H1 (cell line): ENCODE measurements at regions not wholly inside any gene's neighbourhood (a gene's known extent, or its start where the extent isn't known, plus 50 kb on each side); places are given as distances from the start of the nearest gene placed in this dataset.

Source experiments
- CTCF ChIA-PET: fragments of 300-600 bp; sonication (Branson Sonifier 250); formaldehyde crosslinking; loops from one replicate; lab custom pipeline; 2021; ENCODE audit not compliant: partially characterized antibody; lab: Charles Lee
- POLR2A ChIA-PET: fragments of 300-600 bp; sonication (Branson Sonifier 250); formaldehyde crosslinking; loops from one replicate; lab custom pipeline; 2021; ENCODE audit warnings: inconsistent platforms; ENCODE audit not compliant: partially characterized antibody; lab: Charles Lee
- DNase-seq, 2 experiments: peaks; one replicate each; pipeline versions ENCODE4 v3.0.0 to v3.0.0-alpha.2; 2010 to 2022; ENCODE audit warnings: low spot score in 2 of 2, low read depth in 1 of 2, mixed read lengths in 1 of 2
- FAIRE-seq: peaks from 2 replicates; lab custom pipeline; 2011; peaks lifted over from hg19 to GRCh38; lab: Jason Lieb, UNC
- H2AFZ ChIP-seq: 2 replicates; pipeline ENCODE4 v1.8.1; 2012; ENCODE audit warnings: low read length, inconsistent platforms
- H2AK5ac ChIP-seq: 2 replicates; pipeline ENCODE4 v1.6.1; 2013; ENCODE audit warnings: low read depth, low read length
- H2BK120ac ChIP-seq: replicated peaks from 2 replicates; pipeline ENCODE3; 2013; ENCODE audit warnings: low read depth, low read length, inconsistent platforms
- H2BK12ac ChIP-seq: 2 replicates; pipeline ENCODE4 v1.6.1; 2013; ENCODE audit warnings: low read depth, low read length
- H2BK15ac ChIP-seq: 2 replicates; pipeline ENCODE4 v1.6.1; 2013; ENCODE audit warnings: low read length
- H2BK20ac ChIP-seq: 2 replicates; pipeline ENCODE4 v1.6.1; 2013; ENCODE audit warnings: low read length
- H2BK5ac ChIP-seq: 2 replicates; pipeline ENCODE4 v1.6.1; 2013; ENCODE audit warnings: low read depth, low read length
- H3K14ac ChIP-seq: 2 replicates; pipeline ENCODE4 v1.6.1; 2013; ENCODE audit warnings: inconsistent platforms; ENCODE audit not compliant: insufficient read length
- H3K18ac ChIP-seq: 2 replicates; pipeline ENCODE4 v1.6.1; 2013; ENCODE audit warnings: low read length; ENCODE audit errors: extremely low read depth
- H3K23ac ChIP-seq: 2 replicates; pipeline ENCODE4 v1.6.1; 2013; ENCODE audit warnings: inconsistent platforms; ENCODE audit not compliant: insufficient read length
- H3K23me2 ChIP-seq: 2 replicates; pipeline ENCODE4 v1.6.1; 2013; ENCODE audit warnings: low read depth, low read length
- H3K27ac ChIP-seq: 2 replicates; pipeline ENCODE4 v1.6.1; 2011; ENCODE audit warnings: low read depth, low read length, inconsistent platforms
- H3K27me3 ChIP-seq, 4 experiments: replicated peaks in 1 of 4; 1 replicate in 1 of 4; 2 replicates in 3 of 4; pipeline versions ENCODE4 v1.6.1 to v1.8.1; 2011 to 2013; ENCODE audit warnings: low read length in 3 of 4, mild to moderate bottlenecking in 3 of 4, inconsistent platforms in 2 of 4, mixed read lengths in 2 of 4, moderate library complexity in 1 of 4; ENCODE audit not compliant: control insufficient read depth in 3 of 4, insufficient read depth in 3 of 4; ENCODE audit errors: extremely low read depth in 1 of 4
- H3K36me3 ChIP-seq, 4 experiments: 2 replicates each; pipeline versions ENCODE4 v1.6.1 to v1.8.1; 2011 to 2013; ENCODE audit warnings: mild to moderate bottlenecking in 4 of 4, low read length in 3 of 4, moderate library complexity in 2 of 4, control low read depth in 1 of 4, inconsistent platforms in 1 of 4; ENCODE audit not compliant: insufficient read depth in 4 of 4, control insufficient read depth in 2 of 4
- H3K4ac ChIP-seq: replicated peaks from 2 replicates; pipeline ENCODE3; 2013; ENCODE audit warnings: low read length, low read depth, mixed read lengths, inconsistent platforms; ENCODE audit not compliant: insufficient read length
- H3K4me1 ChIP-seq, 4 experiments: replicated peaks in 1 of 4; 1 replicate in 1 of 4; 2 replicates in 3 of 4; pipeline versions ENCODE4 v1.6.1 to v1.8.1; 2011 to 2013; ENCODE audit warnings: low read length in 3 of 4, inconsistent platforms in 2 of 4, mixed read lengths in 1 of 4; ENCODE audit not compliant: insufficient read depth in 4 of 4, control insufficient read depth in 3 of 4
- H3K4me2 ChIP-seq, 2 experiments: 2 replicates each; pipeline versions ENCODE4 v1.6.1 to v1.8.1; 2011 to 2013; ENCODE audit warnings: low read depth in 2 of 2, low read length in 2 of 2, control low read depth in 1 of 2, inconsistent platforms in 1 of 2, mild to moderate bottlenecking in 1 of 2; ENCODE audit not compliant: insufficient read depth in 1 of 2
- H3K4me3 ChIP-seq, 4 experiments: fragments of 200-600, 300-600 bp in 1 of 4; sonication (generic), shearing (Covaris generic), sonication (Bioruptor Twin) in 1 of 4; 2 replicates each; pipeline versions ENCODE4 v1.5.1 to v1.8.1; 2011 to 2016; ENCODE audit warnings: low read length in 4 of 4, low read depth in 3 of 4, control low read depth in 2 of 4, inconsistent platforms in 2 of 4, mild to moderate bottlenecking in 2 of 4, mixed read lengths in 1 of 4, moderate library complexity in 1 of 4; ENCODE audit not compliant: insufficient read depth in 2 of 4; ENCODE audit errors: extremely low read depth in 1 of 4
- H3K56ac ChIP-seq: replicated peaks from 2 replicates; pipeline ENCODE3; 2013; ENCODE audit warnings: low read depth, mild to moderate bottlenecking, mixed read lengths, low read length, inconsistent platforms; ENCODE audit not compliant: insufficient read length
- H3K79me1 ChIP-seq: 2 replicates; pipeline ENCODE4 v1.6.1; 2013; ENCODE audit warnings: low read depth, low read length, control low read depth
- H3K79me2 ChIP-seq, 2 experiments: 2 replicates each; pipeline versions ENCODE4 v1.6.1 to v1.8.1; 2012 to 2013; ENCODE audit warnings: low read length in 2 of 2, mild to moderate bottlenecking in 2 of 2, inconsistent platforms in 1 of 2; ENCODE audit not compliant: insufficient read depth in 2 of 2, control insufficient read depth in 1 of 2
- H3K9ac ChIP-seq, 4 experiments: replicated peaks in 1 of 4; 1 replicate in 1 of 4; 2 replicates in 3 of 4; pipeline versions ENCODE4 v1.6.1 to v1.8.1; 2011 to 2013; ENCODE audit warnings: low read depth in 3 of 4, low read length in 3 of 4, control low read depth in 2 of 4, mild to moderate bottlenecking in 2 of 4, moderate library complexity in 2 of 4, inconsistent platforms in 1 of 4; ENCODE audit errors: extremely low read depth in 1 of 4
- H3K9me3 ChIP-seq, 2 experiments: 2 replicates each; pipeline versions ENCODE4 v1.6.1 to v1.8.1; 2012 to 2013; ENCODE audit warnings: mild to moderate bottlenecking in 2 of 2, moderate library complexity in 2 of 2, control low read depth in 1 of 2, inconsistent platforms in 1 of 2, low read depth in 1 of 2, low read length in 1 of 2, mixed read lengths in 1 of 2; ENCODE audit not compliant: insufficient read depth in 2 of 2
- H4K20me1 ChIP-seq, 2 experiments: replicated peaks in 1 of 2; 2 replicates each; pipeline versions ENCODE3 to v1.8.1; 2011 to 2013; ENCODE audit warnings: inconsistent platforms in 2 of 2, low read length in 2 of 2, mild to moderate bottlenecking in 1 of 2; ENCODE audit not compliant: insufficient read depth in 2 of 2, control insufficient read depth in 1 of 2
- H4K5ac ChIP-seq: 2 replicates; pipeline ENCODE4 v1.6.1; 2013; ENCODE audit warnings: low read length, low read depth, mixed read lengths, inconsistent platforms; ENCODE audit not compliant: insufficient read length
- H4K8ac ChIP-seq: 2 replicates; pipeline ENCODE4 v1.8.0; 2013; ENCODE audit warnings: mild to moderate bottlenecking, moderate library complexity, low read length, inconsistent platforms; ENCODE audit not compliant: insufficient read depth; ENCODE audit errors: extremely low read depth
- H4K91ac ChIP-seq: replicated peaks from 2 replicates; pipeline ENCODE3; 2013; ENCODE audit warnings: low read length, mixed read lengths, inconsistent platforms; ENCODE audit not compliant: insufficient read length
- BCL11A ChIP-seq, 2 experiments: IDR thresholded peaks; one replicate each; pipeline ENCODE4 v1.6.1; 2011; ENCODE audit warnings: low read depth in 2 of 2, low read length in 2 of 2, mild to moderate bottlenecking in 2 of 2
- CBX8 ChIP-seq: fragments of 300-800, 300-1000 bp; sonication (generic); IDR thresholded peaks from 2 replicates; pipeline ENCODE4 v1.7.1; 2016; ENCODE audit warnings: low read depth, low read length, borderline replicate concordance
- CHD2 ChIP-seq: IDR thresholded peaks from 2 replicates; pipeline ENCODE4 v1.6.1; 2012; ENCODE audit warnings: low read length, improper control_type of control experiment
- EGR1 ChIP-seq: IDR thresholded peaks from 2 replicates; pipeline ENCODE4 v1.6.1; 2011; ENCODE audit warnings: low read depth, low read length, borderline replicate concordance
- FOSL1 ChIP-seq: IDR thresholded peaks from 2 replicates; pipeline ENCODE4 v1.6.1; 2011; ENCODE audit warnings: mild to moderate bottlenecking, low read depth, low read length, moderate library complexity; ENCODE audit not compliant: insufficient read depth
- GABPA ChIP-seq: IDR thresholded peaks from 2 replicates; pipeline ENCODE4 v1.6.1; 2011; ENCODE audit warnings: mild to moderate bottlenecking, low read length, moderate library complexity, borderline replicate concordance; ENCODE audit not compliant: insufficient read depth
- JUN ChIP-seq: IDR thresholded peaks from 2 replicates; pipeline ENCODE4 v1.6.1; 2011; ENCODE audit warnings: low read depth, mild to moderate bottlenecking, improper control_type of control experiment, low read length
- JUND ChIP-seq: IDR thresholded peaks from 2 replicates; pipeline ENCODE4 v1.6.1; 2011; ENCODE audit warnings: mild to moderate bottlenecking, improper control_type of control experiment, low read length
- MAFK ChIP-seq: IDR thresholded peaks from 2 replicates; pipeline ENCODE4 v1.6.1; 2012; ENCODE audit warnings: low read depth, mild to moderate bottlenecking, improper control_type of control experiment, low read length
- NRF1 ChIP-seq: IDR thresholded peaks from 2 replicates; pipeline ENCODE4 v1.6.1; 2011; ENCODE audit warnings: mild to moderate bottlenecking, low read depth, low read length, improper control_type of control experiment
- PHF8 ChIP-seq: fragments of 200-600 bp; sonication (generic); conservative IDR thresholded peaks from 2 replicates; pipeline ENCODE4 v1.7.1; 2012; ENCODE audit warnings: low read depth, mild to moderate bottlenecking, inconsistent platforms, low read length, moderate library complexity
- POLR2A ChIP-seq, 2 experiments: IDR thresholded peaks; 1 replicate in 1 of 2; 2 replicates in 1 of 2; pipeline ENCODE4 v1.6.1; 2011; ENCODE audit warnings: low read depth in 2 of 2, low read length in 2 of 2, mild to moderate bottlenecking in 2 of 2; ENCODE audit errors: control extremely low read depth in 1 of 2
- SP2 ChIP-seq: IDR thresholded peaks from 2 replicates; pipeline ENCODE4 v1.6.1; 2012; ENCODE audit warnings: mild to moderate bottlenecking, low read length, inconsistent platforms
- TAF1 ChIP-seq: IDR thresholded peaks from 2 replicates; pipeline ENCODE4 v1.6.1; 2011; ENCODE audit warnings: mild to moderate bottlenecking, low read depth, low read length
- TAF7 ChIP-seq: optimal IDR thresholded peaks from 2 replicates; pipeline ENCODE3; 2011; ENCODE audit warnings: low read depth, mild to moderate bottlenecking, inconsistent platforms, low read length, moderate library complexity, borderline replicate concordance
- YY1 ChIP-seq: IDR thresholded peaks from 2 replicates; pipeline ENCODE4 v1.6.1; 2011; ENCODE audit warnings: low read depth, mild to moderate bottlenecking, low read length
- WGBS, 2 experiments: shearing (Covaris generic) in 1 of 2; methylation state at CpG; one replicate each; pipeline versions ENCODE4 v1.1.6 to v1.1.7; 2013 to 2015; ENCODE audit warnings: low lambda C conversion rate in 2 of 2, mixed read lengths in 2 of 2, inconsistent platforms in 1 of 2, low coverage in 1 of 2, missing lambda C conversion rate in 1 of 2; ENCODE audit not compliant: insufficient replicate concordance in 2 of 2, insufficient coverage in 1 of 2, insufficient read length in 1 of 2; ENCODE audit errors: extremely low coverage in 1 of 2, missing lambda C conversion rate in 1 of 2; 5-methylcytosine and 5-hydroxymethylcytosine counted together

- ChIA-PET CTCF (interaction anchor here (1.4 to 3.0 kb wide), 2 partner anchors 82 to 268 kb away, joined by 4 to 10 read pairs; no protein-coding TSS in a partner anchor), POLR2A (interaction anchor here (1.0 kb wide), 1 partner anchor 258 kb away, joined by 3 read pairs; no protein-coding TSS in a partner anchor)
- Histone ChIP-seq H3K27me3 (no peaks in the 10 kb centered on the region), H3K23me2 (no peaks in the 10 kb centered on the region), H2BK15ac (no peak overlapping the region), H2AFZ (no peak overlapping the region), H3K9ac (no peak overlapping the region; a peak in 1 of 7 replicates), H4K91ac (peak overlapping the region; percentile 81), H2BK20ac (peak overlapping the region; percentile 98), H3K9me3 (peaks cover 16% of the 10 kb centered on the region in 2 experiments), H3K27ac (no peak overlapping the region), H3K56ac (no peak overlapping the region), H2BK5ac (peak overlapping the region; percentile 89; the same call in 1 of the 2 replicates), H3K14ac (no peak overlapping the region), H3K79me1 (no peaks in the 10 kb centered on the region), H3K23ac (no peak overlapping the region), H2BK120ac (peak overlapping the region; percentile 99), H4K20me1 (no peaks in the 10 kb centered on the region), H3K18ac (peak overlapping the region; percentile 65), H3K36me3 (peaks cover 0 to 9% (median 2%) of the 10 kb centered on the region in 4 experiments; a peak in 3 of 8 replicates), H3K79me2 (no peaks in the 10 kb centered on the region), H2AK5ac (peak overlapping the region; percentile 66; the same call in 1 of the 2 replicates), H3K4me2 (no peak overlapping the region), H2BK12ac (peak overlapping the region; percentile 99), H3K4me3 (no peak overlapping the region), H3K4me1 (peaks cover 0 to 7% (median 4%) of the 10 kb centered on the region in 4 experiments; a peak in 4 of 7 replicates), H4K8ac (no peak overlapping the region), H4K5ac (no peak overlapping the region), H3K4ac (peak overlapping the region; percentile 12)
- WGBS, 2 experiments, result 85% methylated on average over 2 of the region's 2 CpGs; no CpG with 5 or more reads in 1 of the 2 experiments
- DNase-seq, result no peak
- no peak for FAIRE-seq
- TF ChIP-seq POLR2A (IDR thresholded peaks at IDR 0.05; ENCODE audit: control extremely low read depth in 1 of 2, low read depth in 2 of 2, low read length in 2 of 2), result no peak
- TF ChIP-seq JUN, result no peak
- no peak for TF ChIP-seq YY1
- TF ChIP-seq FOSL1, result no peak
- TF ChIP-seq CBX8, result no peak
- TF ChIP-seq TAF1, result no peak
- TF ChIP-seq CHD2, result no peak
- no peak for TF ChIP-seq TAF7
- no peak for TF ChIP-seq NRF1
- no peak for TF ChIP-seq MAFK
- TF ChIP-seq JUND, result no peak
- no peak for TF ChIP-seq PHF8
- TF ChIP-seq GABPA, result no peak
- no peak for TF ChIP-seq SP2
- no peak for TF ChIP-seq BCL11A (IDR thresholded peaks at IDR 0.05; ENCODE audit: low read depth in 2 of 2, low read length in 2 of 2)
- no peak for TF ChIP-seq EGR1
Observed at GRCh38 chr2:200137271-200137670, 169.2 kb upstream of the SPATS2L start.
